ENCODE measurements at regions not wholly inside any gene's neighbourhood (a gene's known extent, or its start where the extent isn't known, plus 50 kb on each side); places are given as distances from the start of the nearest gene placed in this dataset.

DNA sequence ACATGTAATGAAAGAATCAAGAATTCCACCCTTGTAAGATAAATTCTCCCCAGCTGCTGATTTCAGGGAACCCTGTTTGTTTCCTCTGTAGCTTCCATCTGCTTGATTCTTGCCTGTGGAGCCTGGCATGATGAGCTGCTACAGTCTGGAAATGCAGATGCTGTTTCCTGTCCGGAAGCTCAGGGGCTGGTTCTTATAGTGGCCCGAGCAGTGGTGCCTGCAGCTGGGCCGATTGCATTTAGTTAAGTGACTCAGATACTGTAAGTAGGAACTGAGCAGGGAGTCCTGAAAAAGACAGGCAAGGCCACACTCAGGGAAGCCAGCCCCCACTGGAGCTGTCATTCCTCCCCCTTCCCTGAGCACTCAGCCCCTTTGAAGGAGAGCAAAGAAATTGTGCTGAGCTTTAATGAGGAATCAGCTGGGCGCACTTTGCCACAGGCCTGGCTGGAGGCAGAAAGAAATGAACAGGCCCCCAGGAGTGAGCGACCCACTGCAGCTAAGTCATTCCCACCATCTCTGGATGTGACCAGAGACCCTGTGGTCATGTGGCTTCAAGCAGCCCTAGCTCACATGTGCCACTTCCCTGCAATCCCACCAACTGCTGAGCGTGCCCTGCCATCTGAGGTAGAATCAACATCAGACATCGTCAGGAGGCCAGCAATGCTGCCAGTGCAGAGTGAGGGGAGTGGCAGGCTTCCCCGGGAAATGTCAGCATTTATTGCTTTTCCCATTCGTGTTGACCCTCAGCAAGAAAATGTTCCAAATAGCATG is 206.0 kb upstream of the WWC1 start:
- no peaks in the 10 kb centered on the region for H3K27me3 ChIP-seq (ENCODE audit: control insufficient read depth, insufficient read depth, low read length)
- FAIRE-seq = no peak
- H3K36me3 ChIP-seq (ENCODE audit: control insufficient read depth, insufficient read depth, low read length) = peaks cover 1% of the 10 kb centered on the region
- no peak overlapping the region for H3K4me3 ChIP-seq (ENCODE audit: low read depth, low read length)
- DNase-seq (ENCODE audit: low read depth) = no peak
- TF ChIP-seq, protein P1, sequence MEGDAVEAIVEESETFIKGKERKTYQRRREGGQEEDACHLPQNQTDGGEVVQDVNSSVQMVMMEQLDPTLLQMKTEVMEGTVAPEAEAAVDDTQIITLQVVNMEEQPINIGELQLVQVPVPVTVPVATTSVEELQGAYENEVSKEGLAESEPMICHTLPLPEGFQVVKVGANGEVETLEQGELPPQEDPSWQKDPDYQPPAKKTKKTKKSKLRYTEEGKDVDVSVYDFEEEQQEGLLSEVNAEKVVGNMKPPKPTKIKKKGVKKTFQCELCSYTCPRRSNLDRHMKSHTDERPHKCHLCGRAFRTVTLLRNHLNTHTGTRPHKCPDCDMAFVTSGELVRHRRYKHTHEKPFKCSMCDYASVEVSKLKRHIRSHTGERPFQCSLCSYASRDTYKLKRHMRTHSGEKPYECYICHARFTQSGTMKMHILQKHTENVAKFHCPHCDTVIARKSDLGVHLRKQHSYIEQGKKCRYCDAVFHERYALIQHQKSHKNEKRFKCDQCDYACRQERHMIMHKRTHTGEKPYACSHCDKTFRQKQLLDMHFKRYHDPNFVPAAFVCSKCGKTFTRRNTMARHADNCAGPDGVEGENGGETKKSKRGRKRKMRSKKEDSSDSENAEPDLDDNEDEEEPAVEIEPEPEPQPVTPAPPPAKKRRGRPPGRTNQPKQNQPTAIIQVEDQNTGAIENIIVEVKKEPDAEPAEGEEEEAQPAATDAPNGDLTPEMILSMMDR (IDR thresholded peaks at IDR 0.05; ENCODE audit: insufficient read depth, low read length, severe bottlenecking) = no peak

DNA sequence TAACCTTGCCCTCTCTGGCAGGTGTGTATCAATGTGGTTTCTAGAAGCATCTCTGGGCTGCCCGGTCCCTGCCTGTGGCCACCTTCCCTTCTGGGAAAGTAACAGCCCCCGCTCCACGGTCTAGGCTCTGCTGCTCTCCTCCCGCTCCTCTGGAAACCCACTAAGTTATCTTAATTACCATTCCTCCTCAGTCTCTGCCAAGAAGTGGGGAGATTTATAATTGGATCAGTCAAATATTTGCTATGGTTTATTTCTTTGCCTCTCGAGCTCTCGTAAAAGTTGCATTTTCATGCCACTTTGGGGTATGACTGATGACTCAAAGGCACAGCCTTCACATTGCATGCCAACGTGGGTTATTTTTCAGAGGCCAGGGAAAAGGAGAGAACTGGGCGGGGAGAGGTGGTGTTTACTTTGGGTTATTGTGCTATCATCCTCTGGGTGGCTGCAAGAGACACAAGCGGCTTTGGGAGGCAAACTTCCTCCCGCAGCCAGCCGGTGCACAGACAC is 205.3 kb upstream of the WWC1 start:
- peaks cover 3% of the 10 kb centered on the region for H3K36me3 ChIP-seq (ENCODE audit: control insufficient read depth, insufficient read depth, low read length)
- TF ChIP-seq, protein P1 (IDR thresholded peaks at IDR 0.05; ENCODE audit: insufficient read depth, low read length, severe bottlenecking) = peak; percentile 62
- no peaks in the 10 kb centered on the region for H3K27me3 ChIP-seq (ENCODE audit: control insufficient read depth, insufficient read depth, low read length)
- peak; percentile 76 for DNase-seq (ENCODE audit: low read depth)
- FAIRE-seq = peak; percentile 92
- H3K4me3 ChIP-seq (ENCODE audit: low read depth, low read length) = no peak overlapping the region

DNA sequence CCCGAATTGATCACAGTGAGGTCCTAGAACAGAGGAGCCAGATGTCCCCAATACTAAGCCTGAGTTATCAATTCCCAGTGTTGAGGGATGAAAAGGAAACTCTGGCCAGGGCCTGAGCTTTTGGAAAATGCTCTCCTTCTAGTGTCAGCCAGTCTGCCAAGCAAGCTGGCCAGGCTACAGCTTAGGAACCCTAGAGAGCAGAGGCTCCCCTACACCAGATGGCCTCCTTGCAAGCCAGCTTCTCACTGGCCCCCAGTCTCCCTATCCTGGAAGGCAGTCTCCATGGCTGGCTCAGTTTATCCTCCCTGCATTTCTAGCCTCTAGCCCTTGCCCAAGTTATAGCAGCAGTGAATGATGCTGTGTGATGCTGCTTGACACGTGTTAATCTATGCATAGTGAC is 204.7 kb upstream of the WWC1 start:
- peaks cover 3% of the 10 kb centered on the region for H3K36me3 ChIP-seq (ENCODE audit: control insufficient read depth, insufficient read depth, low read length)

DNA sequence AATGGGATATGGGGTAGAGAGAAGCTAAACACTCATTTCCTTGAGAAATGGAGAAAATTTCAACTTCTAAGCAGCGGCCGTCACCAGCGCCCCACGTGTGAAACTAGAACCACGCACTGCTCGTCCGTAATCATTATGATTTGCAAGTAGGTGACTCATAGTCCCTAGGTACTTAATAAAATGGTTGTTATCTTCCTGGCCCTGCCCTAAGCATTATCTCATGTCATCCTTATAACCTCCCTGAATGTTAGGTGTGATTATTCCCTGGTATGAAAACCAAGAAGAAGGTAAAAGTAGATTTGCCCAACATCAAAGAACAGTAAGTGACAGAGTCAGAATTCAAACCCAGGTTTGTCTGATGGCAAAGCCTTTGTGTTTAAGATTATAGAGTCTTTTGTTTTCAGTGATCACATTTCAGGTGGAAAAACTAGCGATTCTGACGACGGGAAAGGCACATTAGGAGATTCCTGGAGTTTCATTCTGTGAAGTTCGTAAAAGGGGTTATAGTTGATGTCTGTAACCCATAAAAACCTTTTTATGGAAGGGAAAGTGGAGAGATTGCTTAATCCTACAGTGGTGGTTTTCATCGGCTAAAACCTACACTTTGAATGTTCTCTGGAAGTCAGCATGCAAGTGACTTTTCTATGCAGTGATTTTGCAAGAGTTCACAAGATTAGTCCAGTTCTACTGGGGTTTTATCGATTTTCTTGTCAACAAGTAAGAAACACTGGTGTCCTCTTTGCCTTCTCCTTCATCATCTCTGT is 202.9 kb upstream of the WWC1 start:
- Histone ChIP-seq H3K27me3 (ENCODE audit: control insufficient read depth, insufficient read depth, low read length) (no peaks in the 10 kb centered on the region), H3K36me3 (ENCODE audit: control insufficient read depth, insufficient read depth, low read length) (peaks cover 3% of the 10 kb centered on the region), H3K4me3 (ENCODE audit: low read depth, low read length) (no peak overlapping the region)
- TF ChIP-seq, protein P1 (IDR thresholded peaks at IDR 0.05; ENCODE audit: insufficient read depth, low read length, severe bottlenecking) = no peak
- FAIRE-seq (no peak), DNase-seq (ENCODE audit: low read depth) (no peak)

More for the DNA sequence above, 204.7 kb upstream of the WWC1 start:
- TF ChIP-seq, protein P1 (IDR thresholded peaks at IDR 0.05; ENCODE audit: insufficient read depth, low read length, severe bottlenecking) = no peak
- no peaks in the 10 kb centered on the region for H3K27me3 ChIP-seq (ENCODE audit: control insufficient read depth, insufficient read depth, low read length)
- FAIRE-seq (no peak), DNase-seq (ENCODE audit: low read depth) (no peak)
- no peak overlapping the region for H3K4me3 ChIP-seq (ENCODE audit: low read depth, low read length)

DNA sequence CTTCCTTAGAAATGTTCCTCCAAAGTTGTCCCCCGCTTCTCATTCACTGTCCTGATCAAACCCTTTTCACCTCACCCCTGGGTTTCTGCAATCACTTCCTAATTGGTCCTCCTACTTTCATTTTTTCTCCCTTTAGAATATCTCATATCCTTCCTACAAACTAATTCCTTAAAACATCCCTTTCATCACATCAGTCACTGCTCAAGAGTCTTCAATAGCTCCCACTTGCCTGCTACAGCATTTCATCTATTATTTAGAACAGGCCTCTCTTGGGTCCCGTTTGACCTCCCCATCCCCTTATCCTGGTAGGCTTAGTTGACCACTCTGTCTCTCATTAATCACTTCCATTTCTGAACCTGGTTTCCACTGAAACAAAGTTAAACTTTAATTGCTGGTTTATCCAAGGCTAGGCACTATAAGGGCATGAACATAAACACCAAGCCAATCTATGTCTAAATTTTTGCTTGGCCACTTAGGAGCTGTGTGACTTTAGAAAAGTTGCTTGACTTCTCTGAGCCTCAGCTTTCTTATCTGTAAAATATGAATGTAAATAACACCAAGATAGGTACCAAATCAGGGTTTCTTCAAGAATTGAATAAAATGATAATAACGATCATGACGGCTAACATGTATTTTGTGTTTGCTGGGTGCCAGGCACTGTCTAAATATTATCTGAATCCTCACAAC is 202.1 kb upstream of the WWC1 start:
- no peak overlapping the region for H3K4me3 ChIP-seq (ENCODE audit: low read depth, low read length)
- H3K27me3 ChIP-seq (ENCODE audit: control insufficient read depth, insufficient read depth, low read length) = no peaks in the 10 kb centered on the region
- FAIRE-seq (no peak), DNase-seq (ENCODE audit: low read depth) (no peak)
- TF ChIP-seq, protein P1 (IDR thresholded peaks at IDR 0.05; ENCODE audit: insufficient read depth, low read length, severe bottlenecking) = no peak
- H3K36me3 ChIP-seq (ENCODE audit: control insufficient read depth, insufficient read depth, low read length) = peaks cover 3% of the 10 kb centered on the region

All from bronchial epithelial cell (primary cell).